ENCODE measurements at regions not wholly inside any gene's neighbourhood (a gene's known extent, or its start where the extent isn't known, plus 50 kb on each side); places are given as distances from the start of the nearest gene placed in this dataset.
A peak's percentile ranks its signal among the peaks of the same experiment; 100 is the strongest.

GRCh38 chr9:87327575-87328125 is 170.0 kb upstream of the DAPK1 start:
- intact Hi-C loops (cut with micrococcal nuclease): no loop called here
- H3K36me3 Mint-ChIP-seq (ENCODE audit: insufficient read depth, unreplicated experiment): no peaks in the 10 kb centered on the region
- ChIA-PET CTCF (interaction anchor here (0.6 to 1.3 kb wide), 8 partner anchors 9 to 912 kb away, joined by 3 to 7 read pairs (median 3); no protein-coding TSS in a partner anchor), POLR2A (interaction anchor here (0.7 to 1.8 kb wide), 6 partner anchors 55 to 1073 kb away, joined by 3 to 8 read pairs (median 3); partner anchors contain the start of gene GAS1)
- H3K4me1 Mint-ChIP-seq (ENCODE audit: insufficient read depth, unreplicated experiment): peaks cover 17% of the 10 kb centered on the region
- DNase-seq (ENCODE audit: unreplicated experiment): peak; percentile 73
- H3K27me3 Mint-ChIP-seq (ENCODE audit: insufficient read depth, unreplicated experiment): no peaks in the 10 kb centered on the region
- BruUV-seq (replicated peaks): no TSS peak
- H3K9me3 Mint-ChIP-seq (ENCODE audit: unreplicated experiment): peaks cover 8% of the 10 kb centered on the region
- H3K4me3 Mint-ChIP-seq (ENCODE audit: unreplicated experiment): no peak overlapping the region
- no peak for TF ChIP-seq CTCF (IDR thresholded peaks at IDR 0.05; ENCODE audit: unreplicated experiment)
- peak overlapping the region; percentile 61 for H3K27ac Mint-ChIP-seq (ENCODE audit: low read depth, unreplicated experiment)

- ChIA-PET CTCF (no interaction called here), POLR2A (no interaction called here)
- H3K27me3 Mint-ChIP-seq (ENCODE audit: insufficient read depth, unreplicated experiment): no peaks in the 10 kb centered on the region
- intact Hi-C loops (cut with micrococcal nuclease): no loop called here
- no peak for TF ChIP-seq CTCF (IDR thresholded peaks at IDR 0.05; ENCODE audit: unreplicated experiment)
- H3K27ac Mint-ChIP-seq (ENCODE audit: low read depth, unreplicated experiment): no peak overlapping the region
- H3K4me1 Mint-ChIP-seq (ENCODE audit: insufficient read depth, unreplicated experiment): peaks cover 16% of the 10 kb centered on the region
- no peaks in the 10 kb centered on the region for H3K36me3 Mint-ChIP-seq (ENCODE audit: insufficient read depth, unreplicated experiment)
- no peak overlapping the region for H3K4me3 Mint-ChIP-seq (ENCODE audit: unreplicated experiment)
- H3K9me3 Mint-ChIP-seq (ENCODE audit: unreplicated experiment): peaks cover 8% of the 10 kb centered on the region
- no TSS peak for BruUV-seq (replicated peaks)
- peak; percentile 54 for DNase-seq (ENCODE audit: unreplicated experiment)
Measured at GRCh38 chr9:87333802-87334201, 163.9 kb upstream of the DAPK1 start.

- Mint-ChIP-seq H3K4me1 (ENCODE audit: insufficient read depth, unreplicated experiment) (peaks cover 16% of the 10 kb centered on the region), H3K27me3 (ENCODE audit: insufficient read depth, unreplicated experiment) (no peaks in the 10 kb centered on the region), H3K9me3 (ENCODE audit: unreplicated experiment) (peaks cover 8% of the 10 kb centered on the region), H3K27ac (ENCODE audit: low read depth, unreplicated experiment) (no peak overlapping the region), H3K4me3 (ENCODE audit: unreplicated experiment) (no peak overlapping the region), H3K36me3 (ENCODE audit: insufficient read depth, unreplicated experiment) (no peaks in the 10 kb centered on the region)
- no TSS peak for BruUV-seq (replicated peaks)
- intact Hi-C loops (cut with micrococcal nuclease): no loop called here
- no peak for DNase-seq (ENCODE audit: unreplicated experiment)
- TF ChIP-seq CTCF (IDR thresholded peaks at IDR 0.05; ENCODE audit: unreplicated experiment): no peak
- ChIA-PET POLR2A (interaction anchor here (1.2 kb wide), 1 partner anchor 163 kb away, joined by 3 read pairs; the partner anchor contains the start of gene DAPK1), CTCF (no interaction called here)
Measured at GRCh38 chr9:87334366-87334765, 163.3 kb upstream of the DAPK1 start.

DNA sequence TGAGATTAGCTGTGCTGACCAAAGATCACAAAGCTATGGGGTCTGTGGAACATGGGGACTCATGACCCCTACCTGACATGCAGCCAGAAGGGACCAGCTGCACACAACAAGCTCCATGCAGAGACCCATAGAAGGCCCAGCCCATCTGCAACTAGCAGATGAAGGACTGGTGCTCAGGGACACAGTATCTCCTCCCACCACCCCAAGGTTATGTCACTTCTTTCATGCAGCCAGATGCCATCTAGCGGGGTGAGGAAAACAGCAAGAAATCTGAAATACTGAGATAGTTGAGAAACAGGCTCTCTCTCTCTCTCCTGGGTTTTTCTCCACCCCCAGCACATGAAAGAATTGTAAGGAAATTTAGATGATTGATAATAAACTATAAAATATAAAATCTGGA is 161.3 kb upstream of the DAPK1 start:
- Mint-ChIP-seq H3K4me1 (ENCODE audit: insufficient read depth, unreplicated experiment) (peaks cover 16% of the 10 kb centered on the region), H3K36me3 (ENCODE audit: insufficient read depth, unreplicated experiment) (no peaks in the 10 kb centered on the region), H3K27ac (ENCODE audit: low read depth, unreplicated experiment) (no peak overlapping the region), H3K4me3 (ENCODE audit: unreplicated experiment) (peak overlapping the region; percentile 80), H3K9me3 (ENCODE audit: unreplicated experiment) (no peaks in the 10 kb centered on the region), H3K27me3 (ENCODE audit: insufficient read depth, unreplicated experiment) (no peaks in the 10 kb centered on the region)
- intact Hi-C loops (cut with micrococcal nuclease): loop anchor here (1.0 kb wide), 1 partner anchor 38 kb away; no protein-coding TSS in a partner anchor
- ChIA-PET POLR2A (interaction anchor here (1.2 kb wide), 1 partner anchor 38 kb away, joined by 4 read pairs; no protein-coding TSS in a partner anchor), CTCF (interaction anchor here (0.6 to 3.3 kb wide), 11 partner anchors 8 to 1196 kb away, joined by 3 to 19 read pairs (median 3); no protein-coding TSS in a partner anchor)
- TF ChIP-seq CTCF (IDR thresholded peaks at IDR 0.05; ENCODE audit: unreplicated experiment): no peak
- DNase-seq (ENCODE audit: unreplicated experiment): peak; percentile 22
- BruUV-seq (replicated peaks): no TSS peak
